Ureter (tissue), 1 donor: ENCODE measurements at regions not wholly inside any gene's neighbourhood (a gene's known extent, or its start where the extent isn't known, plus 50 kb on each side); places are given as distances from the start of the nearest gene placed in this dataset.

Experiments
- DNase-seq: peaks from one replicate; pipeline ENCODE4 v3.0.0-alpha.2; 2020; ENCODE audit warnings: low spot score
- donor health status: DM: yes; HTN: yes; CAD: no.

DNA sequence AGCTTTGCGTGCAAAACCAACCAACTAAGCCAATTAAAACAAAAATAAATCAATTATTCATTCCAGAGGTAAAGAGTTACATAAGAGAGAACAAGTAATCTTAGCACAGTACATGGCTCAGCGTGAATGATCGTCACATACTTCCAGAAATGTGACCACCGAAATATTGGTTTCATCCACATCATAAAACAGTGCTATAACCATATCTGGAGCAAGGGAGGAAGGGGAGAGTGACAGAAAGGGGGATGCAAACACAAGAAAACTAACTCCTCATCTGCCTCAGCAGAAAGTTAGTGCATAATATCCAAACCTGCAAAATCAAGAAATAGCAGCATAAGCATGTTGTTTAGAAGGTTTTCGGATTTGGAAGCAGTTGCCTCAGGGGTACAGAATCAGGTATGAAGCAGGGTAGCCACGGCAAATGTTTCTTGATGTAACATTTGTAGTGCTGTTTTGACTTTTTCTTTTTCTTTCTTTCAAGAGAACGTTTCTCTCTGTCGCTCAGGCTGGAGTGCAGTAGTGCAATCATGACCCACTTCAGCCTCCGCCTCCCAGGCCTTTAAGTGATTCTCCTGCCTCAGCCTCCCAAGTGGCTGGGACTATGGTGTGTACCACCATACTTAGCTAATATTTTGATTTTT is 93.9 kb upstream of the EGLN3 start:
- no peak for DNase-seq

DNA sequence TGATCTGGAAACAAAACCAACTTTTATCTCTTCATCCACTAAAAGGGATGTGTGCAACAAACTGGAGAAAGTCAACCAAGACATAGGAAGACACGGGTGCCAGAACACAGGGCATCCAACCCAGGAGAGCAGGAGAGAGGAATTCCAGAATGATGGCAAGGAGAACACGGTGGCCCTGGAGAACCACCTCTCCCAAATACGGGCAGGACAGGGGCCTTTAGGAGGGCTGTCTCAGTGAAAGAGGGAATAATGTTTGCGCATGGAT is 93.4 kb upstream of the EGLN3 start:
- no peak for DNase-seq

DNA sequence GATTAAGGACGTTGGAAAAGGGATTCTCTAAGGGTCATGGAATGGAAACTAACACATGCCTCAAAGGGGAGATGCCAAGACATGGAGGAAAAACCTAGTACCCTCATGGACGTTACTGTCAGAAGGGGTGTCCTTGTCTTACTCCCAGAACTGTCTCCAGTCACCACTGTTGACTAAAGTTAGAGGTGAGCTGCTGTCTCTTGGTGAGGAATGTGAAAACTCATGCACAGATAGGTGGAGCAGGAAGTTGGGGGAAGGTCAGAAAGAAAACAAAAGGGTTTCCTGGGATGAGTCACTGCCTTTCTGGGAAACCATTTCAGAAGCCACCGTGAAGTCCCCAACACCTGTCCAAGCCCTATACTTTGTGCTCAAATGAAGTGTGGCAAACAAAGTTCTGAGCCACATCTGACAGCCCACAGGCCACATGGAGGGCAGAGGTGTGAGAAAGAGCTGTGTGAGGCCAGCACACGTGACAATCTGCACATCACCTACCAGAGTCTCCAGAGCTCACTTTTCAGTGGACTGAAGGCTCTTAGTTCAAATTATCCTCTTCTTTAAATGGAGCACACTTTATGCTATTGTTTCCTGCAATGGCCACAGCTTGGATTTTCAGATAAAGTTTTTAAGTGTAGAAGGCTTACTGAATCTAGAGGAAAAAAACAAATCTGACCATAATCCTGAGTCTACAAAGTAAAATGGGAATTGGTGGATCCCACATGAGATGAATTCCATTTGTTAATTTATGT is 92.9 kb upstream of the EGLN3 start:
- DNase-seq, result no peak

DNA sequence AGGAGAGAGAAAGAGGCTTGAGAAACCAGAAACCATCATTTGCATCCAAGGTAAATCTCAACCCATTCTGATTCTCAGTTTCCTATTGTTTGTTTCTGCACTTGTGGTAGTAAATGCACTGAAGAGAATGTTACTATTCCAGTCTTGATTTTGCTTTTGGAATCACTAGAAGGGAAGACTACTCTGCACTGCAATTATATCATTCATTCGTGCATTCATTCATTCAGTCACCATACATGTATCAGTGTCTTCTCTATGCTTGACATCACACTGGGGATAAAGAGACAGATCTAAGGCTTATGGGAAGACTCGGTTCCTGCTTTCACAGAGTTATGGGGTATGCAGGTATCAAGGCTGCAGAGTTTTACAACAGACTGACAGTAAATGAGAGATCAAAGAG is 90.3 kb upstream of the EGLN3 start:
- DNase-seq, result no peak

GRCh38 chr14:34040766-34041165 is 89.9 kb upstream of the EGLN3 start:
- no peak for DNase-seq

DNA sequence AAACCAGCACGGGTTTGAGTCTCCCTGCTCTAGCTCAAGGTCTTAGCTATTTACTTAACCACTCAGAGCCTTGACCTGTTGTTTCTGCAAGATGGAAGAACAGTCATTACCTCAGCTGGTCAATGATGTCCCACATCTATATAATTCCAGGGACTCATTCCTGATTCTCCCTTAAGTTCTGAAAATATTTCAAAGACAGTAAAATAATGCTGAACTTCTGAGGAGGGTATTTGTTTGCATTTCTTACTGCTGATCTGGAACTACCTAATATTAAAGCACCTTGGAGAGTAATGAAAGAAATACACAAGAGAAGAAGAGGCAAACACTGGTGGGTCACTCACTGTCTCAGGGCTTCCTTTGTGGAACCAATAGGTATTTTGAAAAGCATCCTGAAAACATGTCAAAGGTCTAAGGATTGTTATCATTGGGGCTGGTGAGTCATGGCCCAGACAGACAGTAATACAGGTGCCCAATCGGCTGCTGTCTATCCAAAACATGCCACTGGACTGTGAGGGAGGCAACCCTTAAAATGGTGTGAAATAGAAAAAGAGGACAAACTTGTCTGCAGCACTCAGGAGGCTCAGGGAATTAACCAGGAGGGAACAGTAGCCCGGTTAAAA is 88.7 kb upstream of the EGLN3 start:
- no peak for DNase-seq

DNA sequence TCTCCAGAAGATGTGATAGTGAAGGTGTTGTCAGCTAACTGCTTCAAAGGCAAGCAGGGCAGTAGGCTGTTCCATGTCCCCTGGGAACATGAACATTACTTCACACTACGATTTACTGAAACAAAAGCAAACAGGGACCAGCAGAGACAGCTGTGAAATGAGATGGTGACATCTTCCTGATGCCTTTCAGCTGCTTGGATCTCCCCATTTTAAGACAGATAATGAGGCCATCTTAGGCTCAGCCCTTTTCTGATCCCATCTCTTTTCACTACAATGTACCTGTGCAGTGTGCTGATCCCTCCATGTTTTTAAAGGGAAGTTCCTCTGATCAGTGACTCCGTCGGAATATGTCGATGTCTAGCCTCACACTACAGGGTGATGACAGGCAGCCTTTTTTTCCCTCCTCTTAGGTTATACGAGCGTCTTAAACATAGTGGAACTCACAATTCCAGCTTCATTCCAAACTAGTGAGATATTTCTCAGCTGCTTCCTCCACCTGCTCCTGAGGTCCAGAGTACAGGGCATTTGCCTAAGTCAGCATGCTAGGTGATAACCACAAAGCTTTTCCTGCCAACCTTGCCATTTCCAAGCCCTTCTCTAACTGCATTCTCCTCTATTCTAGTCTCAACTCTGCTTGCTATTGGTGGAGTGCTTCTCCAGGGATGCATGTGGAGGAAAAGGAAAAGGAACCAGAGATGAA is 87.6 kb upstream of the EGLN3 start:
- no peak for DNase-seq

DNA sequence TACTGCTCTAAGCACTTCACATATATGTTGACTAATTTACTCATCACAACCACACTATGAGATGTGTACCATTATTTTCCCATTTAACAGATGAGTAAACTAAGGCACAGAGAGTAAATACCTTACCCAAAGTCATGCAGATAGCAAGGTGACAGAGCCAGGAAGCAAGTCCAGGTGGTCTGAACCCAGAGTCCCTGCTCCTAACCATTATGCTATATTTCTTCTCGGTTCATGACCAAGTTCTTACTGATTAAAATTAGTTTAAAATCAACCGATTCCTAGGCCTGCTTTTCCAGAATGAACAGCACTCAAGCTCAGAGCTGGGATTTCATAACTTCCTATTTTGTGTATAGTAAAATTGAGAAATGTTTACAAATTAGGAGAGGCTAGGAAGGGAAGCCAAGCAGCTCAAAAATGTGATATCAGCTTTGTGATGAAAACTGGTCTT is 85.5 kb upstream of the EGLN3 start:
- DNase-seq, result no peak

DNA sequence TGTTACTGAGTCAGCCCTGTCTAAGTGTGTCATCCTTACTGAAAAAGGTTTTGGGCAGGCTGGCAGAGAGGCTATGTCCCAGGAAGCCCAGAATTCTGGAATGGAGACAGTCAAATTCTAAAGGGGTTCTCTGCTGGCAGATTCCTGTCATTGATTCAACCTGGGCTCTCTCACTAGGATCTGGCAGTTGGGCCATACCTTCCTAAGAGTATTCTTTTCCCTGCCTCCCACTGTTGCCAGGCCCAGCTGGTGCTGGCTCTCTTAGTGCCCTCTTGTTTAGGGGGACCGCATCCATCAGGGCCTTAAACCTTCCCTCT is 85.0 kb upstream of the EGLN3 start:
- no peak for DNase-seq

DNA sequence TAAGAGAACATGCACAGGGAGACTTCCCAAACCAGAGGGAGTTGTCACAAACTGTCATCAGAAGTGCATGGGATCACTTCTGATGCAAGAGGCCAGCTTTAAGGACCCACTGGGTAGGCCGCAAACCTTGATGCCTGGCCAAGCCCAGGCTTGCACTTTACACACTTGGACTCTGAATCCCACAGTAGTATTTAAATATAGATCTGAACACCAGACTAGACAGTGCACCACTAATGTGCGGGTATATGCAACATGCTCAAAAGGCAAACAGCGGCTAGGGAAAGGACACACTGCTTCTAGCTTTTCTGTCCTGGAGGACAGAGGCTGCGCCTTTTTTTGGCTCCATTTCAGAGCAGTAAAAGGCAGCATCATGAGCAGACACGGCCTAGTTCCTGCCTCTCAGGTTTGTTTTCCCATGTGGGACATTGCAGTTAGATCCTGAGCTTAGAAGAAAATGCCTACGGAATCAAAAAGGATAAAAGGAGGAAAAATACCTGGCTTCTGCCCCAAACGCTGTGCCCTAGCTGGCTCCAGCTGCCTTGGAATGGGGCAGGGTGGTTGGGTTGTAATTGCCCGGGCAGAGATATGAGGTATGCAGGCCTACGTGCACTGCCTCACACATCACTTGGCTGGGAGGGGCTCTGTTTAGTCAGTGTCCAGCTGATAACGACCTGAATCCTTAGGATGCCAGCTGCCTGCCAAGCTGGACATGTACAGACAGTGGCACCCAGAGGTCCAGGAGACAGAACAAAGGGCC is 84.5 kb upstream of the EGLN3 start:
- DNase-seq, result peak; percentile 86

DNA sequence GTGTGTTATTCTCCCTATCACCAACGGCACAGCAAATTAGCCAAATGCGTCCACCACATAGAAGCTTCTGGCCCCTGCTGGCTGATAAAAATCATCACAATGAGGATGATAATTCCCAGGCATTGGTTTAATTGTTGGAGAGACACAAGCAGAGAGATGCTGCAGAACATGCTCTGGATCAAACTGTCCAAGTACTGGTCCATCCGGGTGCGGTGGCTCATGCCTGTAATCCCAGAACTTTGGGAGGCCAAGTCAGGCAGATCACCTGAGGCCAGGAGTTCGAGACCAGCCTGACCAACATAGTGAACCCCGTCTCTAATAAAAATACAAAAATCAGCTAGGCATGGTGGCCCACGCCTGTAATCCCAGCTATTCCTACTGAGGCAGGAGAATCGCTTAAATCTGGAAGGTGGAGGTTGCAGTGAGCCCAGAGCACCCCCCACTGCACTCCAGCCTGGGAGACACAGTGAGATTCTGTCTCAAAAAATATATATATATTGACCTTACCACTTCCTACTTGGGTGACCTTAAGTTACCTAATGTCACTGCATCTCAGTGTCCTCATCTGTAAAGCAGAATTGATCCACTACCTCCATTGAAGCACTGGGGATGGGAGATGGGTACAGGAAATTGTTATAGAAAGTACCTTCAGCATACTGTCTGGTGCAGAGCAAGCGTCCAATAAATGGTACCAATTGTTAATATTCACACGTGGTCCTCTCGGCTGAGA is 83.7 kb upstream of the EGLN3 start:
- no peak for DNase-seq

GRCh38 chr14:34032720-34033119 is 81.8 kb upstream of the EGLN3 start:
- DNase-seq, result no peak

DNA sequence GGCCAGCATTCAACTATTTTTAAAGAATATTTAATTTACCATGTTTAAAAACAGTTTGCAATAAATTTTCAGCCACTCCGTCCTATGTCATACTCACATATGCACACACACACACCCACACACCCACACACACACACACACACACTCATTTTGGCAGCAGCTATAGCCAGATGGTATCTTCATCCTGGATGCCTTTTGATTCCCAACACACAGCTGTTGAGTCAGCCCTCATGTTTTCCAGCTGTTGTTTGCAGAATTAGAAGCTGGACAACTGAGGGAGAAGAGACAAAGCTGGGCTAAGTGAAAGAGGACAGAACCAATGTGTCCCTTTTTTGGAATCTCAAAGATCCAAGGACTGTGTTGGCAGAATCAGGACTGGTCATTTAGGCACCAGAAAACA is 80.0 kb upstream of the EGLN3 start:
- DNase-seq, result no peak

DNA sequence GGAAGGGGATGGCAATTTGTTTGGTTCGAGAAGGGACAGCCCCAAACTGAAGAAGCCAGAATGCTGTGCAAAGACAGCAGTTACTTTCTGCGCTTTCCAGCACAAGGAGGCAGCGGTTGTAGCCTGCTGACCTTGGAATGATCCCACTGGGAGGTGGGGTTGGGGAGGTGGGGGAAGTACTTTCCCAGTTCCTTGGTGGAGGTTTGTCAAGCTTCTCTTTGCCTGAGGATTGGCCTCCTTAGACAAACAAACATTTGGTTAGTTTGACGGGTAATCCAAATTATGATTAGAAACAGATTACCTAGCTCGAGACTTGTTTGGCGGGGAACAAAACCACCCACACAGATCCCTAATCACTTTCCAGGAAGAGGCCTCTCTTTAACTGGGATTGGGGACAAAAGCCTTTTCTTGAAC is 79.1 kb upstream of the EGLN3 start:
- peak; percentile 74 for DNase-seq

GRCh38 chr14:34027990-34028495 is 77.2 kb upstream of the EGLN3 start:
- no peak for DNase-seq

GRCh38 chr14:34027130-34027989 is 76.5 kb upstream of the EGLN3 start:
- no peak for DNase-seq

GRCh38 chr14:34025325-34026017 is 74.6 kb upstream of the EGLN3 start:
- DNase-seq, result no peak

GRCh38 chr14:34024768-34025144 is 73.9 kb upstream of the EGLN3 start:
- no peak for DNase-seq

GRCh38 chr14:34023824-34024767 is 73.2 kb upstream of the EGLN3 start:
- DNase-seq, result no peak
